Naive B cell (primary cell): ENCODE measurements at regions not wholly inside any gene's neighbourhood (a gene's known extent, or its start where the extent isn't known, plus 50 kb on each side); places are given as distances from the start of the nearest gene placed in this dataset.

ENCODE experiments used
- ATAC-seq, 2 donors: fragments of 150-1000 bp; cut with Tn5 transposase; 2 replicates each; pipeline ENCODE4 v1.10.0; 2021; ENCODE audit warnings: low read depth in 2 of 2, mild to moderate bottlenecking in 2 of 2, moderate library complexity in 2 of 2
- DNase-seq: peaks from one replicate; pipeline ENCODE4 v3.0.0; 2022
- H3K27ac Mint-ChIP-seq, 6 donors: one replicate each; pipeline ENCODE4 v1.8.0; 2020 to 2022; ENCODE audit warnings: mild to moderate bottlenecking in 6 of 6, mixed read lengths in 6 of 6, moderate library complexity in 5 of 6, inconsistent platforms in 2 of 6
- H3K27me3 Mint-ChIP-seq, 3 donors: one replicate each; pipeline ENCODE4 v1.8.0; 2021 to 2022; ENCODE audit warnings: mixed read lengths in 3 of 3, mild to moderate bottlenecking in 1 of 3
- H3K36me3 Mint-ChIP-seq, 2 donors: one replicate each; pipeline ENCODE4 v1.8.0; 2020 to 2022; ENCODE audit warnings: mixed read lengths in 2 of 2, inconsistent platforms in 1 of 2, mild to moderate bottlenecking in 1 of 2
- H3K4me1 Mint-ChIP-seq, 3 donors: one replicate each; pipeline ENCODE4 v1.8.0; 2020 to 2022; ENCODE audit warnings: mixed read lengths in 3 of 3, inconsistent platforms in 1 of 3, mild to moderate bottlenecking in 1 of 3, moderate library complexity in 1 of 3
- H3K4me3 Mint-ChIP-seq, 8 donors: one replicate each; pipeline ENCODE4 v1.8.0; 2020 to 2022; ENCODE audit warnings: mild to moderate bottlenecking in 8 of 8, mixed read lengths in 8 of 8, moderate library complexity in 8 of 8, inconsistent platforms in 2 of 8
- H3K9me3 Mint-ChIP-seq, 7 donors: one replicate each; pipeline ENCODE4 v1.8.0; 2020 to 2022; ENCODE audit warnings: mixed read lengths in 7 of 7, mild to moderate bottlenecking in 5 of 7, inconsistent platforms in 2 of 7, moderate library complexity in 1 of 7

DNA sequence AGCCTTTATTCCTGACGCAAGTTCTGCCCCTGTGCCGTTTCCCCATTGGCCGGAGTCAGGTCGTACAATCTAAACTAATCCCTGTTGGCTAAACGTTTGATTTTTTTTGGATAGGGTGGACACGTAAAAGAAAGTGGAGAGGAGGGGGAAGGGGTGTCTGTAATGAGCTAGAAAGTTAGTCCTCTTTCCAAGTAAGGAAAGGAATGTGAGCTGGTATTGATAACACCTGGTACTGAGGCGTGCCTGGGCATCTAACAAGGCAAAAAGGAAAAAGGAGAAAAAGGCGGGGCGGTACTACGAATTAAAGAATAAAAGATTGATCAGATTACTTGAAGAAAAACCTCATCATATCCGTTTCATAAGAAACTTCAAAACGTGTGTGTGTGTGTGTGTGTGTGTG is 665.2 kb downstream of the ANXA1 start:
- no peak overlapping the region for H3K4me3 Mint-ChIP-seq
- H3K9me3 Mint-ChIP-seq, result peaks cover 0 to 3% (median 0%) of the 10 kb centered on the region in 7 donors
- H3K4me1 Mint-ChIP-seq, result no peaks in the 10 kb centered on the region
- H3K27ac Mint-ChIP-seq, result no peak overlapping the region
- ATAC-seq (no peak), DNase-seq (no peak)
- no peaks in the 10 kb centered on the region for H3K36me3 Mint-ChIP-seq
- no peaks in the 10 kb centered on the region for H3K27me3 Mint-ChIP-seq

DNA sequence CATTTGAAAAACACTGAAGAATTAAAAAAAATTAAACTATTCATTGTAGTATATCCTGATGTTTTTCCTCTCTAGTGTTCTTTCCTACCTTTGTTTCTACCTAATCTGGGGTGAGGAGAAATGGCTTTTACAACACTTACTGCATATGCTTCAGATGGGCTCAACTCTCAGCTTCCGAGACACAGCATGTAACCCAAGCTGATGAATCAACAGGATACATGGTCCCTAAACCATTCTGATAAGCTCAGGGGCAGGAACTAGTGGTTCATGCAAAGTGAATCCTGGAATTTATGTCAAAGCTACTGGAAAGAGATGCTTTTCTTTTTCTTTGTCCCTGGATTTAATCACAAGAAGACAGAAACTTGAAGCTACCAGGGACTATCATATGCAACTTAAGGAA is 672.5 kb upstream of the RORB start:
- no peak for DNase-seq
- no peak overlapping the region for H3K27ac Mint-ChIP-seq
- H3K4me3 Mint-ChIP-seq, result no peak overlapping the region
- H3K4me1 Mint-ChIP-seq, result no peaks in the 10 kb centered on the region
- H3K27me3 Mint-ChIP-seq, result no peaks in the 10 kb centered on the region
- H3K9me3 Mint-ChIP-seq, result no peaks in the 10 kb centered on the region
- ATAC-seq, result no peak
- no peaks in the 10 kb centered on the region for H3K36me3 Mint-ChIP-seq

DNA sequence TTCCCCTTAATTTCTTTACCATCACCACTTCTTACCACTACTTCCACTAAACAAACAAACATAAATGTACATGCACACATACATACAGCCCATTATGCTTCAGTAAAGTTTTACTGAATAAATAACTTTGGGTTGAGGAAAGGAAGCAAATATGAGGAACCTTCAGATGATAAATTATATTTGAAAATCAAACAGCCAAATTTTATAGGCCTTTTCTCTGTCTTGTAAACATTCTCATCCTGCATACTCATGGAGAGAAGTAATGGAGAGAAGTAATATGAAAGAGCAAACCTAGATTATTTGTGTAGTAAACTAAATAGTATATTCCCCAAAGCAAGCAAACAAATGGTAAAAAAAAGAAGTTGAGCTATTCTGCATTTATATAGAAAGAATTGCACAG is 658.3 kb upstream of the RORB start:
- Mint-ChIP-seq H3K27me3 (no peaks in the 10 kb centered on the region), H3K36me3 (no peaks in the 10 kb centered on the region), H3K9me3 (peaks cover 0 to 5% (median 2%) of the 10 kb centered on the region in 7 donors), H3K27ac (no peak overlapping the region), H3K4me3 (no peak overlapping the region), H3K4me1 (no peaks in the 10 kb centered on the region)
- DNase-seq (no peak), ATAC-seq (no peak)

DNA sequence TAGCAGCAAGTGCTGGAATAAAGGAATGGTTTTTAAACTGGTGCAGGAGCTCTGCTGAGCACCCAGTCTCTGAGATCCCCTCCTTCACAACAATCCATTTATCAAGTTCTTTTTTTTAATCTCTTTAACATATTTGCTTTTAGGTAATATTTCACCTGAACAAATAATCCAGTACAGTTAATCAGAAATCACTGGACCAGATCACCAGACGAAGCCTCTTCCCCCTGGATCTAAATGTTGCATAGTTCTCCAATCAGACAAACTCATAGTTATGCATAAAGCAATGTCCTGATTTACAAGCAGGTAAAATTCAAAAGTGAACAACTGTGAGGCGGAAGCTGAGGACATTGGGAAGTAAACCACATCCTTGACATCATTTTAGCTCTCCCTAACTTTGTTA is 657.7 kb upstream of the RORB start:
- Mint-ChIP-seq H3K4me3 (no peak overlapping the region), H3K4me1 (no peaks in the 10 kb centered on the region), H3K9me3 (peaks cover 0 to 5% (median 2%) of the 10 kb centered on the region in 7 donors), H3K36me3 (no peaks in the 10 kb centered on the region), H3K27me3 (no peaks in the 10 kb centered on the region), H3K27ac (no peak overlapping the region)
- no peak for DNase-seq
- no peak for ATAC-seq

DNA sequence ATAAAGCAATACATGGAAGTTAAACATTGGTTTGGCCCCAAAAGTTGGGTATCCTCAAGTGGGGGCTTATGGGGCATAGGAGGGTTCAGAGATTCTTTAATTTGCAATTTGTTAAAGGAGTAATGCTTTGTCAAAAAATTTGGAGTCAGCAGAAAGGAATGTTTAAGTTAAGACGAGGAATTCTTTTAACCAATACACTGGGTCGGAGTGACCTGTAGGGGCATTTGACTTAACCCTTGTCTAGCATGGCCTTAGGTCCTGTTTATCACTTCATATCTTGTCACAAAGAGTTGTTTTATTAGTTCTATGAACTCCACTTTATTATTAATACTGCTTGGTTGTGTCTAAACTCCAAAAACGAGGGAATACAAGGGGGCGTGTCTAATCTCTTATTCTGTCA is 656.1 kb upstream of the RORB start:
- peaks cover 0 to 5% (median 2%) of the 10 kb centered on the region in 7 donors for H3K9me3 Mint-ChIP-seq
- no peaks in the 10 kb centered on the region for H3K27me3 Mint-ChIP-seq
- H3K36me3 Mint-ChIP-seq, result no peaks in the 10 kb centered on the region
- DNase-seq (no peak), ATAC-seq (no peak)
- no peak overlapping the region for H3K27ac Mint-ChIP-seq
- H3K4me1 Mint-ChIP-seq, result no peaks in the 10 kb centered on the region
- H3K4me3 Mint-ChIP-seq, result no peak overlapping the region

DNA sequence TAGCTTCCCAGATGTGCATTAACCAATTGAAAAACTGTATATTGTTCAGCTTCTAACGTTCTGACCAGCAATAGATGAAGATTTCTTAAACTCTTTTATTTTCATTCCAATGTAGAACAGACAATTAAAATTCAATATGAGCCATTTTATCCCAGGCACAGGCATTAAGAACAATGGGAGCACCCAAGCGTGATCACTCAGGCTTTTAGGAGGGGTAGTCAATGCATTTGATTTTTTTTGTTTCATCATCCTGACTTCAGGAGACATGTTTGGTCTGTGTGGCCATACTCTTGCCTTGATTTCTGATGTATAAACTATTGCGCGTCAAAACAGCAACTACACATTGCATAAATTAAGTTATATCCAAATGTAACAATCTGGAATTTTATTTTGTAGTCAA is 653.0 kb upstream of the RORB start:
- H3K9me3 Mint-ChIP-seq, result peaks cover 0 to 1% (median 0%) of the 10 kb centered on the region in 7 donors
- no peaks in the 10 kb centered on the region for H3K4me1 Mint-ChIP-seq
- no peak overlapping the region for H3K4me3 Mint-ChIP-seq
- H3K27ac Mint-ChIP-seq, result no peak overlapping the region
- ATAC-seq (no peak), DNase-seq (no peak)
- no peaks in the 10 kb centered on the region for H3K36me3 Mint-ChIP-seq
- peaks cover 0 to 3% (median 0%) of the 10 kb centered on the region in 3 donors for H3K27me3 Mint-ChIP-seq

DNA sequence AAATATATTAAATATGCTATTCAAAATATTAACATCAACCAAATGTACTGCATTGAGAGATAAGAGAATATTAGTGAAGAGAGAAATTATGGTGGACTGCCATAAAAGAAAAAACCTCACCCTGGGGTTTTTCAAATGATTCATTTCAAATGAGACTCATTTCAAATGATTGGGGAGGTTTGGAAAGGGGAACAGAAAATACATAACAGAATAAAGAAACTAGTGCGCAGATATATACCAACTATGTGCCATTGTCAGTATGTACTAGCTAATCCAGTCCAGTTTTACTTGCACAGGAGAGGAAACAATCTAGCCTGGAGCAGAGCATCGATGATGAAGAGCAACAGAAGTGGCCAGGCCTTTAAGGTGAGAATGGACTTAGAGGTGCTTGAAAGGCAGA is 651.6 kb upstream of the RORB start:
- no peak overlapping the region for H3K4me3 Mint-ChIP-seq
- H3K4me1 Mint-ChIP-seq, result no peaks in the 10 kb centered on the region
- H3K9me3 Mint-ChIP-seq, result peaks cover 0 to 1% (median 0%) of the 10 kb centered on the region in 7 donors
- ATAC-seq (no peak), DNase-seq (no peak)
- peaks cover 0 to 3% (median 0%) of the 10 kb centered on the region in 3 donors for H3K27me3 Mint-ChIP-seq
- no peak overlapping the region for H3K27ac Mint-ChIP-seq
- H3K36me3 Mint-ChIP-seq, result no peaks in the 10 kb centered on the region

DNA sequence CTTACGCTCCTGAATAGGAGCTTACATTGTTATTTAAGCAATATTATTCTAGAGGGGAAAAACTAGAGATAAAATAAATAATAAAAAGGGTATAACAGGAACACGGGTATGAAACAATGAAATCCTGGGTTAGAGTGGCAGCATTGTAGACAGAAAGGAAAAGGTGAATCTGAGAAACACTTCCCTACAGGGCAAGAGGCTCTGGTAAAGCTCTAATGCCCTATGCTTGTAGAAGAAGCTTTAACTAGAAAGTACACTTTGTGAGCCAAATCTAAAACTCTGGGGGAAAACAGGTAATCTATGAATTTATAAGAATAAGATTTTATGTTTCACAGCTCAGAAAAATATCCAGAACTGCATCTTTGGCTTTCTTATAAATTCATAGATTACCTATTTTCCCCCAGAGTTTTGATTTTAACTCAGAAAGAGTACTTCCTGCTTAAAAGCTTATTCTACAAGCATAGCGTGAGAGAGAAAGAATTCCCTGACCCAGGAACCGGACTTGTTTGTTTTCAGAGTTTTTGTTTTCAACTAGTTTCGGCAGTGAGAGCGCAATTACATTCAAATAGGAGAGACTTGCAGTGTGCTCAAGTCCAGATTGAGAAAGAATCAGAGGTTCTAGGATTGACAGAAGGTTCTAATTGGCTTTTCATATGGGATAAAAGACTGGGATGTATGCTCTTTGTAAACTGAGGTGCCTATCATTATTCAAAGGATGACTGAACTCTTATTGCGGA is 651.0 kb upstream of the RORB start:
- H3K4me1 Mint-ChIP-seq, result no peaks in the 10 kb centered on the region

DNA sequence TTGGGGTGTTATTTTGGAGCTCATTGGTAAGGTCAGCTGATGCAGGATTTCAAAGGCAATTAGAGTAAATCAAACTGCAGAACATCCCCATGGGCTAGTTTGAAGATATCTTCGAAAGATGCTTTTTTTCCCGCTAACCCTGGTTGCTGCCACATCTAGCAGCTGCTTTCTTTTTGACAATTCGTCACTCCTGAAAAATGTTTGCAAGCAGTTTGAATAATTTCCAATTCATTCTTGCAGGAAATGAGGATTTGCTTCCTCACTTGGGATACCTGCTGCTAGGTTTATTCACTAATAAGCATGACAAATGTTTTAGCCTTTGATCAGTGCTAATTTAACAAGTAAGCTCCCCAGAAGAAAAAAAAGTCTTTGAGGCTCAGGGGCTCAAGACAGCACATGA is 649.6 kb upstream of the RORB start:
- H3K36me3 Mint-ChIP-seq, result no peaks in the 10 kb centered on the region
- peaks cover 0 to 1% (median 0%) of the 10 kb centered on the region in 7 donors for H3K9me3 Mint-ChIP-seq
- no peaks in the 10 kb centered on the region for H3K4me1 Mint-ChIP-seq
- peaks cover 0 to 3% (median 0%) of the 10 kb centered on the region in 3 donors for H3K27me3 Mint-ChIP-seq
- no peak for DNase-seq
- H3K27ac Mint-ChIP-seq, result no peak overlapping the region
- H3K4me3 Mint-ChIP-seq, result no peak overlapping the region
- no peak for ATAC-seq

More for the DNA sequence above, 651.0 kb upstream of the RORB start:
- no peak for ATAC-seq
- Mint-ChIP-seq H3K27ac (no peak overlapping the region), H3K4me3 (no peak overlapping the region), H3K36me3 (no peaks in the 10 kb centered on the region), H3K27me3 (peaks cover 0 to 3% (median 0%) of the 10 kb centered on the region in 3 donors), H3K9me3 (peaks cover 0 to 1% (median 0%) of the 10 kb centered on the region in 7 donors)
- DNase-seq, result no peak

DNA sequence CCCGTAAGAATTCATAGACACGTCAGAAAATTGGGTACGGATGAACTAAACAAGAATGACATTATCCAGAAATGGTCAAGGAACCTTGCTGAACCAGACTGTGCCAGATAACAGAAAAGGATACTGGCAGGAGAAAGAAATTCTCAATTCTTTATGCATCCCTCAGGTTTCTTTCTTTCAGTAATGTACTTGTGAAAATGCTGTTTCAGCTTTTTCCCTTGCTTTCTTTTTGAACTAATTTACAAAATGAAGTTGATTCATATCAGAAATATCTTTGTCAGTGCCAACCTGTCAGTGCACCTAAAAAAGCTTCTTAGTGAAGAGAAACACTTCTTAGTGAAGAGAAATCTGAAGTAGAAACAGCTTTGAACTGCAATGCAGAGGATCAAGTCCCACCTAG is 643.6 kb upstream of the RORB start:
- no peak for ATAC-seq

DNA sequence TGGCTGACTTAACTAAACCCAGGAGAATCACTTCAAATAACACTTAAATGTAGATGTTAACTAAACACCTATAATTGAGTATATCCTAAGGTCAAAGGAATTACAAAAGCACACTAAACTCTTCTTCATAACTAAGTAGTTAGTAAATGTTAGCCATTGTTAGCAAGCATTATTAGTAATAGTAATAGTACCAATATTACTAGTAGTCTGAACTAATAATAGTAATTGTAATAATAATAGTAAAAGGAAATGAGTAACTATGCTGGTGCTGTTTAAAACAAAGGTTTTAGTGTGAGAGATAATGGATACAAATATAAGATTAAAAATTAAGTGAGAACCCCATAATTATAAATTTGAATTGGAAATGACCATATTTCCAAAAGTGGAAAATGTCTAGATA is 641.9 kb upstream of the RORB start:
- peaks cover 0 to 4% (median 0%) of the 10 kb centered on the region in 7 donors for H3K9me3 Mint-ChIP-seq
- no peak for ATAC-seq
- H3K4me3 Mint-ChIP-seq, result no peak overlapping the region
- H3K27me3 Mint-ChIP-seq, result no peaks in the 10 kb centered on the region
- no peak for DNase-seq
- H3K27ac Mint-ChIP-seq, result no peak overlapping the region
- H3K4me1 Mint-ChIP-seq, result no peaks in the 10 kb centered on the region
- no peaks in the 10 kb centered on the region for H3K36me3 Mint-ChIP-seq

More for the DNA sequence above, 643.6 kb upstream of the RORB start:
- Mint-ChIP-seq H3K27ac (no peak overlapping the region), H3K36me3 (no peaks in the 10 kb centered on the region), H3K27me3 (no peaks in the 10 kb centered on the region), H3K9me3 (peaks cover 0 to 1% (median 0%) of the 10 kb centered on the region in 7 donors), H3K4me3 (no peak overlapping the region), H3K4me1 (no peaks in the 10 kb centered on the region)
- DNase-seq, result no peak

DNA sequence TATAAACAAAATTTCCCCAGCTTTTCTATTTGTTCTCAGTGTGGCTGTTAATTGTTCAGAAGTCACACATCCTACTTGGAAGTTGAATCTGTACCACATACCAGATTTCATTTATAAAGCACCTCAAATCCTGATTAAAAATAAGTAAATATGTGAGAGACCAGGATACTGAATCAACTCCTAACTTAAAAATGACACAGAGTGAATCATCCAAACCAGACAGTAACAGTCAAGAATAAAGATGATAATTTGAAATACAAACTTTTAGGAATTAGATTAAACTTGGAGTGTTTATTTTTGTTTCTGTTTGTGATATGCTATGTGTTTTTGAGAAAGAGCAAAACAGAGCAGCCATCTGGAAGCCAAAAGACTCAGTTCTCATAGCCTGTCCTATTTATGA is 633.2 kb upstream of the RORB start:
- no peaks in the 10 kb centered on the region for H3K4me1 Mint-ChIP-seq
- DNase-seq (no peak), ATAC-seq (no peak)
- peaks cover 0 to 3% (median 0%) of the 10 kb centered on the region in 7 donors for H3K9me3 Mint-ChIP-seq
- H3K36me3 Mint-ChIP-seq, result no peaks in the 10 kb centered on the region
- H3K4me3 Mint-ChIP-seq, result no peak overlapping the region
- no peak overlapping the region for H3K27ac Mint-ChIP-seq
- H3K27me3 Mint-ChIP-seq, result peaks cover 0 to 5% (median 0%) of the 10 kb centered on the region in 3 donors

DNA sequence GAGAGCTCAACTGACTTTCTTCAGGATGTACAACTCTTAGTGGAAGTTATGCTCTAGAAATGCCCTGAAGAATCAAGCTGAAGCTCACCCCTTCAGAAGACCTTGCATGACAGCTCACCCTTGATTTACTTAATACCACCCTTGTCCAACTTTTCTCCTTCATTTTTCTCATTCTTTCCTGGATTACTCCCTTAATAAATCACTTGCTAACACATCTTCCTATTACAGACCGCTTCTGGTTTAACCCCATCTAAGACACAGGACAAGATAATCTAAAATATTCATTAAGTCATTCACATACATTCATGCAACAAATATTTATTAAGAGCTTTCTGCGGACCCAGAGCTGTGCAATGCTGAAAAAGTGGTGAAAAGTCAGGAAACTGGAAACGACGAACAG is 630.7 kb upstream of the RORB start:
- Mint-ChIP-seq H3K4me1 (peaks cover 0 to 5% (median 0%) of the 10 kb centered on the region in 3 donors), H3K27me3 (peaks cover 0 to 5% (median 0%) of the 10 kb centered on the region in 3 donors), H3K36me3 (no peaks in the 10 kb centered on the region), H3K27ac (no peak overlapping the region), H3K4me3 (no peak overlapping the region), H3K9me3 (no peaks in the 10 kb centered on the region)
- ATAC-seq (no peak), DNase-seq (no peak)

DNA sequence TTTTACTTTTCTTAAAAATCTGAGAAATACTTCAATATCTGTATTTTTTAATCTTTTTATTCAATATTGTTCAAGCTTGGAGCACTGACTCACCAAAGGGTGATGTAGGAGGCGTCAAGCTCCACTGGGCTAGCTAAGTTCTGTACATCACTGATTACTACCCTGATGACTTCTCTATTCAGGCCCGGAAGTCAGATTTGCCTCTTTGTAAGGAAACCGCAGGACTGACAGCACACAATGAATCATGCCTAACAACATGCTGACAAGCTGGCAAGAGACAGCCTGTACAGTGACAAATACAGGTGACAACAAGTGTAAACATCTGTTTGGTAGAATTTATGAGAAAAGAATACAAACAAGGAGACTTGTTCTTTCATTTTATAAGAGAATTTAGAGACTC is 627.9 kb upstream of the RORB start:
- no peaks in the 10 kb centered on the region for H3K36me3 Mint-ChIP-seq
- H3K27me3 Mint-ChIP-seq, result peaks cover 0 to 5% (median 5%) of the 10 kb centered on the region in 3 donors
- DNase-seq (peak; percentile 3), ATAC-seq (peak; percentile 72 to 97)
- H3K4me1 Mint-ChIP-seq, result peaks cover 0 to 5% (median 0%) of the 10 kb centered on the region in 3 donors
- H3K9me3 Mint-ChIP-seq, result no peaks in the 10 kb centered on the region
- no peak overlapping the region for H3K27ac Mint-ChIP-seq
- no peak overlapping the region for H3K4me3 Mint-ChIP-seq
